Skeletal muscle cell (primary cell): ENCODE measurements at regions not wholly inside any gene's neighbourhood (a gene's known extent, or its start where the extent isn't known, plus 50 kb on each side); places are given as distances from the start of the nearest gene placed in this dataset.

Experiments
- DNase-seq: peaks from one replicate; pipeline ENCODE4 v3.0.0-alpha.2; 2010; ENCODE audit warnings: low read depth
- H3K4me3 ChIP-seq: 2 replicates; pipeline ENCODE4 v1.5.1; 2011; ENCODE audit warnings: low read depth, mild to moderate bottlenecking, control low read depth, low read length, moderate library complexity

DNA sequence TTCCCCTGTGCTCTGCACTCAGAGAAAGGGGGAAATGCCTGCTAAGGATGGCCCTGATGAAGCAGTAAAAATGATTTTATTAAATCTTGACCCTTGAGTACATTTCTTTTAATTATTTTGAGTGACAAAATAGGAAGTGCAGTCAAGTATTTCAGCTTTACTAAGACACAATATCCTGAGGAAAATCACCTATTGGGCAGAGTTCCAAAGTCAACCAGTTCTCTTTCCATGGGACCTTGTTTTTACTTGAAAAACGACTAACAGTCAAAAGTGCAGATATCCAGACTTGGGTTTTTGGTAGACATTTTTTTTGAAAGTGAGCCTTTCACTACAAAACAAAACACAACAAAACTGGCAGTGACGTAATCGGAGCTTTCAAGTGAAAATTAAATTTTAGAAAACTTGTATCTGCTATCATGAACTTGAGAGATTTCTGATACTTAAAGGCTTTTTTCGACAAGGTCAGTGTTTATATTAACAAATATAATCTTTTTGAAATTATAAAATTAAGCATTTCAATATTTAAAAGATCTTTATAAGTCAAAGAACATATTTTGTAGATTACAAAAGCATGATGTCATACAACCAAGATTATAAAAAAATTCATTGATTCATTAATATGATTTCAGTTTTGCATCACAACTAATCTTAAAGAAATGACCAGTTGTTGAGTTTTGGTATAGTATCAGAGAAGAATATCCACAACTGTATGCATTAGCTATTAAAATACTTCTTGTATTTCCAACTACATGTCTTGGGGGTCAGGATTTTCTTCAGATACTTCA lies 513.8 kb upstream of the AKR1E2 start:
- no peak overlapping the region for H3K4me3 ChIP-seq
- no peak for DNase-seq

GRCh38 chr10:4310172-4310571 lies 515.8 kb upstream of the AKR1E2 start:
- no peak for DNase-seq
- H3K4me3 ChIP-seq, result no peak overlapping the region

DNA sequence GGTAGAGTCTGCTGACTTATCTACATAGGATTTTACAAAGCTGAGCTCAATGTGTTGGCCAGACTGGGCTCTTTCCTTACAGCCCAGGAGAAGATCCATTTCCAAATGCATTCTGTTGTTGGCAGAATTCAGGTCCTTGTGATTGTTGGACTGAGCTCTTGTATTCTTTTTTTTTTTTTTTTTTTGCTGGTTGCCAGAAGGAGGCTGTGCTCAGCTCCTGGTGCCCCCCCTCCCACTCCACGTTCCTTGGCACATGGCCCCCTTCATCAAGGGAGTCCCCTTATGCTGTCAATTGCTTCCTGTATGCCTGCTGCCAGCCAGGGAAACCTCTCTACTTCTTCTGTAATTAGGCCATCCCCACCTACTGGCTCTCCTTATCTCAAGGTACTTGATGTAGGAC lies 518.1 kb upstream of the AKR1E2 start:
- no peak overlapping the region for H3K4me3 ChIP-seq
- DNase-seq, result no peak

DNA sequence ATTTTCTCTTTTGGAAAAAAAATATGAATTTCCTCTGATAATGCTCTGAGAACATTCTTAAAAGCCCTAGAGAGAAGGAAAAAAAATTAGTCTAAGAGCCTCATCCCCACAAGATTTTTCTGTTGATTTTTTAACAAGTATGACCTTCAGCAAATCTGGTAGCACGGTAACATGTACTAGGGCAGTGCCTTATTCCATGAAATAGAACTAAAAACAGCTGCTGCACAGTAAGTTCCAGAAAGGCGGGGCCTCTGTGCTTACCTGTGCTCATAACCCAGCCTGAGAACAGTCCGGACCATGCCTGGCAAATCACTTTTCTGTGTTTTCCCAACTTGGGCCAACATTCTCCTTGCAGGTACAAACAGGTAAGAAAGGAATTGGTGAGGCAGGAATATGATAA lies 519.1 kb upstream of the AKR1E2 start:
- H3K4me3 ChIP-seq, result no peak overlapping the region
- DNase-seq, result no peak

- DNase-seq, result no peak
Measured at GRCh38 chr10:4303045-4303444, 518.0 kb upstream of the KLF6 start.

DNA sequence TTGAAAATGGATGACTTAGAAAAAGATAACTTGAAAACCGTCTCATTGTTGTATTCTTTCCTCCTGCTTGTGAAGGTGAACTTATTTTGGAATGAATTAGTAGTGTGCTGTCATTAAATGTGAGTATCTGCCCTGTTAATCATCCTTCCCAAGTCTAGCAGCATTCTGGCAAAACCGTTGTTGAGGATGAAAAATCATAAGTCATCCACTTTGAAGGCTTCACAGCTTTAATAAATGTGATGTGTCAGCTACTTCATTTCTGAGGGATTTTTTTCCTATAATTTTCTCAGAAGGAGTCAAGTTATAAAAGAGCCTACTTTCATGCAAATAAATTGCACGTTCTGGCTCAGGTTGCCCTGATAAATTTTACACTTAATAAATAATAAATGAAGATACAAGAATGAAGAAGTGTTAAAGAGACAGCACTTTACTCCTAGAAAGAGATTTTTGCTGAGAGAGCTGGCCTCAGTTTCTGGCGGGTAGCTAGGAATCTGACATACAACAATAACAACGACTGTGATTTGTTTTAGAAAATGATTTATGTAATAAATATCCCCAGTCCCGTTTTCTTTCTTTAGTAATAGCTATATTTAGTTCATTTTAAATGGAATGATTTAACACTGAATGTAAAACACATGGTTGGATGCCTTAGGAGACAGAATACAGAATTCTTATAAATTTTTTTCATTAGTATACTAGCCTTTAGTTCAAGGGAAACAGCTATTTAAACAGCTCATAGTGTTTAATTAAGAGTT lies 516.5 kb upstream of the KLF6 start:
- DNase-seq, result no peak

More at GRCh38 chr10:4303045-4303444, 518.0 kb upstream of the KLF6 start:
- no peak overlapping the region for H3K4me3 ChIP-seq

DNA sequence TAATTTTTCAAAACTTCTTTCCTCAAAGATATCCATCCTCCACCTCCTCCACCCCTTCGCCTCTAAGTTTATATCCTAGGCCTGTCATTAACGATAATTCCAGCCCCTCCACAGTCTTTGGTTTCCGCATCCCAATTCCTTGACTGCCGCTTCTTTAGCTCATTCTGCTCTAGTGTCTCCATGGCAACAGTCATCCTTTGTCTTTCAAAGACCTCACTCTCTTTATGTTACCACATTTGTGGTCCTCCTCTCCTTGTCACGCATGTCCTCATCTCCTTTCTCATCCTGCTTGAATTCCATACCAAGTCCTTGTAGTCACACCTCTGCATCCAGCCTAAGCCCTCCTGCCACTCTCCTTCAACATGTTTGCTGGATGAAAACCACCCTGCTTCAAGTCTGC lies 511.2 kb upstream of the KLF6 start:
- no peak overlapping the region for H3K4me3 ChIP-seq
- DNase-seq, result no peak

More for the DNA sequence above, 516.5 kb upstream of the KLF6 start:
- H3K4me3 ChIP-seq, result no peak overlapping the region

DNA sequence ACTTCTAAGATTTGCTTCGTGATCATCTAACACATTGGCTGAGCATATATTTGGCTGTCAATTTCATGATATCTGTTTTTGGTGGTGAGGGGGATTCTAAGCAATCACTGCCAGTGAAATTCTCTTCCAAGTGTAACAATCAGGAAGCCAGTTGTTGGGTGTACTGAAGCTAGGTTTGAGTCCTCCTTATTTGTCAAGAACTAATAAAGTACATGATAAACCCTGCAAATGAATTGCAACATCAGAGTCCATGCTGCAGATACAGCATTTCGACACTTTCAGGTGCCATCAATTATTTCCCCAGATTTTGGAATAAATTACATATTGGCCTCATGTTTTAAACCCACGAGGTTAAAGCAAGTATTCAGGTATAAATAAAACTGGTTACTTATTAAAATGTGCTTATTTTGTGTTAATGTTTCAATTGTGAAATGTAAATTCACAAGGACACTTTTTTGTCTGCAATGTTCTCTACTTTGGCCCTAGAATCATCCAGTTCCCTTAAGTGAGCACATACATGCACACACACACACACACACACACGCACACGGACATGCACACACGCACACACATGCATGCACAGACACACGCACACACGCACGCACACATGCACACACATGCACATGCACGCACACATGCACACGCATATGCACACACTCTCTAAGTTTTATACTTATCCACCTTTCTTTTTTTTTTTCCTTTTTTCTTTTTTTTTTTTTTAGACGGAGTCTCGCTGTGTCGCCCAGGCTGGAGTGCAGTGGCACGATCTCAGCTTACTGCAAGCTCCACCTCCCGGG lies 510.2 kb upstream of the KLF6 start:
- H3K4me3 ChIP-seq, result no peak overlapping the region
- no peak for DNase-seq

GRCh38 chr10:4294271-4294670 lies 509.3 kb upstream of the KLF6 start:
- H3K4me3 ChIP-seq, result no peak overlapping the region
- no peak for DNase-seq

- no peak overlapping the region for H3K4me3 ChIP-seq
- DNase-seq, result no peak
Measured at GRCh38 chr10:4291990-4292389, 507.0 kb upstream of the KLF6 start.

DNA sequence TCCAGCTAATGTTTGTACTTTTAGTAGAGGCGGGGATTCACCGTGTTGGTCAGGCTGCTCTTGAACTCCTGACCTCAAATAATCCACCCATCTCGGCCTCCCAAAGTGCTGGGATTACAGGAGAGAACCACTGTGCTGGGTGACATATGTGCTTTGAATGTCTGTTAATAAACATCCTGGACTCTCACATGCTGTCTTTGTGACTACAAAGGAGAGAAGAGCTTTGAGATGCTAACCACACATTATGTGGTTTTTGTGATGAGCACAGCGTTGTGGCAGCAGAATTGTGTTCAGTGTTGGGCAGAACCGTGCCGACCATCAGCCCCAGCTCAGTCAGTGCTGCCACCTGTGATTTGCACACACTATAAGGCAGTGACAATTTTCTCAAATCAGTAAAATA lies 500.1 kb upstream of the KLF6 start:
- no peak for DNase-seq
- no peak overlapping the region for H3K4me3 ChIP-seq

- H3K4me3 ChIP-seq, result no peak overlapping the region
- peak; percentile 94 for DNase-seq
Measured at GRCh38 chr10:4283846-4284610, 499.0 kb upstream of the KLF6 start.

DNA sequence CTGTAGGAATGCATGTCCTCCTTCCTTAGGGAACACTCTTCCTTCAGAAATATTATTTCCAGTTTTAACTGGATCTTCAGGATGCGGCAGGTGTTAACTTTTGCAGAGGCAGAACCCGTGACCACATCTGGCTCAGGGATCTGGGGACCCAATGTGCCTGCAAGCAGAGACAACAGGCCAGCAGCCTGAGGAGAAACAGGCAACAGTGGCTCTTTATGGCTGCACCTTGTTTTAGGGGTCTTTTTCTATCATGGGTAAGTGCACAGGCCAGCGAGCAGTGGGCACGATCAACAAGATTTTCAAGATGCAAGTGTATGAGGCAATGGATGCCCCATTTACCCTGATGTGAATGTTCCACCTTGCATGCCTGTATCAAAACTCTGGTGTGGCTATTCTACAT lies 497.5 kb upstream of the KLF6 start:
- DNase-seq, result no peak
- H3K4me3 ChIP-seq, result no peak overlapping the region

DNA sequence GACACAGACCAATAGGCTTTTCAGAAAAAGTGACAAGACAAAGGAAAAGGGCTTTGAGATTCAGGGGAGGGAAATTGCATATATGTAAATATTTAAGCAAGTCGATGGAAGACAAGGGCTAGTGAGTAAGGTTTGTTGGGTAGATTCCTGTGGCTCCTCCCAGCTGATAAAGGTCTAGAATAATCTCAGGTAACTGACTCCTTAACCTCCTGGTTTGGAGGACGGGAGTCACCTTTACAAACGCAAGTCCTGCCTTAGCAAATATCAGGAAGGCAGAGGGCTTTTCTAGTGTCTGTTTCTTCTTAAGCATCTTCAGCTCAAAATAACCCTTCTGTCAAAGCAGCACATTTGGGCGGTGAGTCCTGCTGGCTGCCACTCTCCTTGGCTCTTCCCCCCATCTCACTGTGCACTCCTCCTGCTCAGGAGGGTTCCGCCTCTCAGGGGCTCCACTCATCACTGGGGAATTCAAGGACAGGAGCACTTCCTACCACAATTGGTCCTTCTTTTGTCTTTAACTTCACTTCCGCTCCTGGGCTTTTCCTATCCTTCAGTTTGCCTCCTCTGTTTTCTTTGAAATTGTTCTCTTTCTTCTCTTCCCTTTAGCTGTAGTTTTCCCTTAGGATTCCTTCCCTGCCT lies 496.3 kb upstream of the KLF6 start:
- H3K4me3 ChIP-seq, result no peak overlapping the region
- no peak for DNase-seq

DNA sequence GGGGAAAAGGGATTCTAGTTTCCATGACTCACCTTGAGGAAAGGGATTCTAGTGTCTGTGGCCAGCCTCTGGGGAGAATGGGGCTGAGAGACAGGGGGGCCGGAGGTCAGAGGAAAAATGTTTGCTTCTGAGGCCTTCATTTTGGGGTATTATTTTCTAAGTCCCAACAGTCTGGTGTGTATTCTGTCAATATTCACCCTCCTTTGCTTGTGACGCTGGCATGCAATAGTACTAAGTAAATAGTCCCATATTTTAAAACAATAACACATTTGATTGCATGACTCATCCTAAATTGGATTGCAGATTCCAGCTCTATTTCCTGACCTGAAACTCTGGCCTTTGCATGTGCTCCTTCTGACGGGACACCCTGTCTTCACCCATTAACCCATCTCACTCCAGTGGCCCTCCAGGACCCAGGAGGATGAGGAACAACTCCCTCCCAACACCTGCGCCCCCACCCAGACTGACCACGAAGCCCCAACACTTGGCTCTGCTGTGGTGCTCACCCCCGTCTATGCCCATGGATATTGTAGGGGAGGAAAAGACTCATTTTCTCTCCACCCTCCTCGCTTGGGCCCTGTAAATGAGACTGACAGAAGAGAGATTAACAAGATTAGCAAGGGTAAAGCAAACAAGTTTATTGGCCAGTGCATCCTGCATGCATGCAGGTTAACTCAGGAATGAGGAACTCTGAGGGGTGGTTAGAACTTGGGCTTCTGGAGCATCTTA lies 495.6 kb upstream of the KLF6 start:
- no peak overlapping the region for H3K4me3 ChIP-seq
- DNase-seq, result peak; percentile 63

DNA sequence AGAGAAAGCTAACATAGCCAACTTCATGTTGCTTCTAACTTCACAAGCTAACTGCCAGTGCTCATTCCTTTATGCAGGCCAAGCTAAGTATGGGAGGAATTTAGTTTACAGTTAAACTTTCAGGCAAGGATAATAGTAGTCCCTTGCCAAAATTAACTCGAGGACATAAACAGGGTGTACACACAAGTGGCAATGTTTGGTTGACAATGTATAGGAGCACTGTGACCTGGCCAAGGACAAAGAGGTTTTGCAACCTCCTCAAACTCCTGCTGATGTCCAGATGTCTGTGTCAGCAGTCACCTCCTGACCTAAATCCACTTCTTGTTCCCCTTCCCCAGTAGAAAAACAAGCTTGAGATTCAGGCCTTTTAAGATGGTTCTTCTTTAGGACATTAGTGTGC lies 494.6 kb upstream of the KLF6 start:
- H3K4me3 ChIP-seq, result no peak overlapping the region
- no peak for DNase-seq

DNA sequence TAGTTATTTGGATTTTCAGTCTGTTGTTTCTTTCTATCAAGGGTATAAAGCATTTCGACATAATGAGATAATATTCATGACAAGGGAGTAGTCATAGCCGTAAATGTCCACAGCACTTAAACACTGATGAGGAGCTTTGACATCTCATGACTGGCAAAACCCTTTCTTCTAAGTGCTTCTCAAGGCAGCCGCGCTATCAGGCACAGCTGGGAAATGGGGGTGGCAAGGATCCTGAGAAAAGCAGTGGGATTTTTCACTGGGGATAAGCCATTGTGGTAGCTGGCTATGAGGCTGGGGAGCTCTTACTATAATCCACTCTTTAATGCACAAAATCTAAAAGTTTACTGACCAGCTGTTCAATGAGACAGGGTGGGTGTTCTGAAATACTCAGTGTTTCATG lies 493.2 kb upstream of the KLF6 start:
- no peak overlapping the region for H3K4me3 ChIP-seq
- DNase-seq, result peak; percentile 35

DNA sequence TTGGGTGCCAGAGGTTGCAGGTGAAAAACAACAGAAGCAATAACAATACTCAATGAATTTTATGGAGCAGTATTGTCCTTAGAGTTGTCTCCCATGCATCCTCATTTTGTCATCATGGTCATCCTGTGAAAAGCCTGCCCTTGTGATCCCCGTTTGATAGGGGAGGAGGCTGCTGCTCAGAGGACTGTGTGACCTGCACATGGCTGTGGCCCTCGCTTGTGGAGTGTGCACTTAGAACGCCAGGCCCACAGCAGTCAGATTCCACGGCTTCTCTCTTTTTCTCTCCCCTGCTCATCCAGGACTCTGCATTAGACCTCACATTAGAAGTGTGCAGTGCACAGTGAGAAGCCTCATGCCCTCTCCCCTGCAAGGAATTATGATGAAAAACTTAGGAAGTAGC lies 491.1 kb upstream of the KLF6 start:
- no peak overlapping the region for H3K4me3 ChIP-seq
- DNase-seq, result no peak
